ENCODE measurements at regions not wholly inside any gene's neighbourhood (a gene's known extent, or its start where the extent isn't known, plus 50 kb on each side); places are given as distances from the start of the nearest gene placed in this dataset.
"Not testable (repeated sequence)": the region's sequence is repeated elsewhere in the genome, so short reads cannot be mapped to it uniquely, and the experiment has no call there.

DNA sequence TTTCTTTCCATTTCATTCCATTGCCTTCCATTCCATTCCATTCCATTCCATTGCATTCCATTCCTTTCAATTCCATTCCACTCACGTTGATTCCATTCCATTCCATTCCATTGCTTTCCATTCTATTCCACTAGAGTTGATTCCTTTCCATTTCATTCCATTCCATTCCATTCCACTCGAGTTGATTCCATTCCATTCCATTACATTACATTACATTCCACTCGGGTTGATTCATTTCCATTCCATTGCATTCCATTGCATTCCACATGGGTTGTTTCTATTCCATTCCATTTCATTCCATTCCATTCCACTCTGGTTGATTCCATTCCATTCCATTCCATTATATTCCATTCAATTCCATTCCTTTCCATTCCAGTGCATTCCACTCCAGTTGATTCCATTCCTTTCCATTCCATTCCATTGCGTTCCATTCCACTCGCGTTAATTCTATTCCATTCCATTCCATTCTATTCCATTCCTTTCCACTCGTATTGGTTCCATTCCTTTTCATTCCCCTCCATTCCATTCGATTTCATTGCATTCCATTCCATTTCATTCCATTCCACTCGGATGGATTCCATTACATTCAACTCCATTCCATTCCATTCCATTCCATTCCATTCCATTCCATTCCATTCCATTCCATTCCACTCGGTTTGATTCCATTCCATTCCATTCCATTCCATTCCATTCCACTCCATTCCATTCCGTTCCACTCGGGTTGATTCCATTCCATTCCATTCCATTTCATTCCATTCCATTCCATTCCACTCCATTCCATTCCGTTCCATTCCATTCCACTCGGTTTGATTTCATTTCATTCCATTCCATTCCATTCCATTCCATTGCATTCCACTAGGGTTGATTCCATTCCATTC lies 1139.1 kb downstream of the RPIA start:
- TF ChIP-seq, protein P1, sequence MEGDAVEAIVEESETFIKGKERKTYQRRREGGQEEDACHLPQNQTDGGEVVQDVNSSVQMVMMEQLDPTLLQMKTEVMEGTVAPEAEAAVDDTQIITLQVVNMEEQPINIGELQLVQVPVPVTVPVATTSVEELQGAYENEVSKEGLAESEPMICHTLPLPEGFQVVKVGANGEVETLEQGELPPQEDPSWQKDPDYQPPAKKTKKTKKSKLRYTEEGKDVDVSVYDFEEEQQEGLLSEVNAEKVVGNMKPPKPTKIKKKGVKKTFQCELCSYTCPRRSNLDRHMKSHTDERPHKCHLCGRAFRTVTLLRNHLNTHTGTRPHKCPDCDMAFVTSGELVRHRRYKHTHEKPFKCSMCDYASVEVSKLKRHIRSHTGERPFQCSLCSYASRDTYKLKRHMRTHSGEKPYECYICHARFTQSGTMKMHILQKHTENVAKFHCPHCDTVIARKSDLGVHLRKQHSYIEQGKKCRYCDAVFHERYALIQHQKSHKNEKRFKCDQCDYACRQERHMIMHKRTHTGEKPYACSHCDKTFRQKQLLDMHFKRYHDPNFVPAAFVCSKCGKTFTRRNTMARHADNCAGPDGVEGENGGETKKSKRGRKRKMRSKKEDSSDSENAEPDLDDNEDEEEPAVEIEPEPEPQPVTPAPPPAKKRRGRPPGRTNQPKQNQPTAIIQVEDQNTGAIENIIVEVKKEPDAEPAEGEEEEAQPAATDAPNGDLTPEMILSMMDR (conservative IDR thresholded peaks at IDR 0.05; ENCODE audit: low read length), result not testable (repeated sequence)
- TF ChIP-seq EZH2phosphoT487 (IDR thresholded peaks at IDR 0.05; ENCODE audit: borderline replicate concordance, low read depth, low read length), result not testable (repeated sequence)
